HUES48 (cell line): ENCODE measurements at regions not wholly inside any gene's neighbourhood (a gene's known extent, or its start where the extent isn't known, plus 50 kb on each side); places are given as distances from the start of the nearest gene placed in this dataset.

Source experiments
- H3K27ac ChIP-seq: one replicate; pipeline ENCODE4 v1.7.0; 2013; ENCODE audit warnings: low read depth, low read length, inconsistent platforms
- H3K27me3 ChIP-seq: 2 replicates; pipeline ENCODE4 v1.6.1; 2013; ENCODE audit warnings: mild to moderate bottlenecking, low read length; ENCODE audit not compliant: control insufficient read depth, insufficient read depth
- H3K36me3 ChIP-seq: 2 replicates; pipeline ENCODE4 v1.6.1; 2013; ENCODE audit warnings: low read length; ENCODE audit not compliant: control insufficient read depth, insufficient read depth
- H3K4me1 ChIP-seq: 2 replicates; pipeline ENCODE4 v1.6.1; 2013; ENCODE audit warnings: mild to moderate bottlenecking, low read length; ENCODE audit not compliant: control insufficient read depth, insufficient read depth
- H3K4me3 ChIP-seq: 2 replicates; pipeline ENCODE4 v1.5.1; 2013; ENCODE audit warnings: mild to moderate bottlenecking, low read depth, low read length
- H3K9ac ChIP-seq: 2 replicates; pipeline ENCODE4 v1.6.1; 2013; ENCODE audit warnings: mild to moderate bottlenecking, low read depth, low read length, moderate library complexity
- H3K9me3 ChIP-seq: 2 replicates; pipeline ENCODE4 v1.6.1; 2013; ENCODE audit warnings: low read length; ENCODE audit not compliant: control insufficient read depth, insufficient read depth

DNA sequence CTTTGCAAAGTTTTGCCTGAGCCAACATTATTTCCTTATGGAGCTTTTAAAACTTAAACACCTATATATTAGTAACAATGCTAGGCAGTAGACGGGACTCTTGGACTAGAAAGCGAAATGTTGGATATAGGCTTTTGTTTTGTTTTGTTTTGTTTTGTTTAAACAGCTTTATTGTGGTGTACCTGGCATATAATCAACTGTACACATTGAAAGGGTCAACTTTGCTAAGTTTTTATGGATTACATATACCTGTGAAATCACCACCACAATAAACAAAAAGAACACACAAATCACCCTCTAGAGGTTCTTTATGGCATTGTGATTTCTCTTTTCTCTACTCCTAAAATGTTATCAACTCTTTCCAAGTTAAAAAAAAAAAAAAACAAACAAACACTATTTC lies 184.9 kb upstream of the LNX1 start:
- no peaks in the 10 kb centered on the region for H3K9me3 ChIP-seq
- no peaks in the 10 kb centered on the region for H3K4me1 ChIP-seq
- no peak overlapping the region for H3K27ac ChIP-seq
- H3K4me3 ChIP-seq = no peak overlapping the region
- no peaks in the 10 kb centered on the region for H3K27me3 ChIP-seq
- H3K9ac ChIP-seq = no peak overlapping the region
- no peaks in the 10 kb centered on the region for H3K36me3 ChIP-seq

DNA sequence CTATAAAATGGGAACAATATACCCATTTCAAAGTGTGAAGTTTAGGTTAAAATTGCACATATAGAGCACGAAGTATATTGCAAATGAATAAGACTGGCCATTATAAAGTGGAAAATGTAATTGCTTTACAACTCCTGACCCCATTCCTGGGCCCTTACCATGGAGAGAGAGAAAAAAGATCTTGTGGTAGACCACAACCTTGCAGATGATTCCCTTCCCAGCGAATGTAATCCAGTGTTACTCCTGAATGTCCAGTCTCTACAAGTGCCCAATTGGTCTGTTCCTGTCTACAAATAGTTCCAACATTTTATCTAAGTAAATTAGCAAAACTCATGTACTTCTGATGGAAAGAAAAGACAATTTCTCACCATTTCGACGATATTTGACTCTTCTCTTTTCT lies 184.1 kb upstream of the LNX1 start:
- Histone ChIP-seq H3K27ac (no peak overlapping the region), H3K27me3 (no peaks in the 10 kb centered on the region), H3K4me3 (no peak overlapping the region), H3K9me3 (no peaks in the 10 kb centered on the region), H3K36me3 (no peaks in the 10 kb centered on the region), H3K4me1 (no peaks in the 10 kb centered on the region), H3K9ac (no peak overlapping the region)

DNA sequence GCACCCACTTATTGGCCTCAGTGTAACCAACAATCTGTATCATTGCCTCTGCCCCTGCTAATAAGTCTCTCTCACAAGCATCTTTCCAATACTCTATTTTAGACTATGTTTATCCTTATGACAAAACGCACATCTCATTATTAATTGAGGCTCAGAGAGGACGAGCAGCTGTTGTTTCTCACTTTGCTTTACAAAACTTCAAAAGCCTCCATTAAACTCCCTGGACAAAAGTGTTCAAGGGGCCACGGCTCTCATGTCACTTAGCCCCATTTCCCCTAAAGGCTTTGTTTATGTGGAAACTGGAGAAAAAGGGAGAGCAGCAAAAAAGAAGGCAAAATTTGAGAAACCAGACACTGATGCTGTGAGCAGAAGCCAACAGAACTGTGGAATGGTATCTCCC lies 180.0 kb upstream of the LNX1 start:
- no peaks in the 10 kb centered on the region for H3K36me3 ChIP-seq
- no peak overlapping the region for H3K27ac ChIP-seq
- H3K27me3 ChIP-seq = no peaks in the 10 kb centered on the region

DNA sequence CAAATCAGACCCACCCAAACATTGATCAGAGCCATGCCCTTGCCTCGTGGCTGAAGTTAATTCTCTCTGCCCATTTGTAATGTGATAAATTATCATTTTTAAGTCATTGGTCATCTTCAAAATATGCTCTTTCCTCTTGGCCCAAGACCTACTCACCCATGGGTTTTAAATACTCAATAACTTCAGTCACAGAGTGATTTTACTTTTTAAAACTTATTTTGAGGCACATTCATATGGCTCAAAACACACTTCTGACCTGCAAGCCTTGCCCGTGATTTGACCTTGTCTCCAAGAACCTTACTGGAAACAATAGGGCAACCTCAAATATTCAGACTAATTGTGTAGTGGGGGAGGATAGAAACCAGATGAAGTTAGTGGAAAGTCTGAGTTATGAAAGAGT lies 176.2 kb upstream of the LNX1 start:
- Histone ChIP-seq H3K4me3 (no peak overlapping the region), H3K4me1 (no peaks in the 10 kb centered on the region), H3K9me3 (no peaks in the 10 kb centered on the region), H3K36me3 (no peaks in the 10 kb centered on the region), H3K9ac (no peak overlapping the region), H3K27me3 (no peaks in the 10 kb centered on the region), H3K27ac (no peak overlapping the region)

More for the DNA sequence above, 180.0 kb upstream of the LNX1 start:
- H3K4me1 ChIP-seq = no peaks in the 10 kb centered on the region
- no peak overlapping the region for H3K9ac ChIP-seq
- no peak overlapping the region for H3K4me3 ChIP-seq
- no peaks in the 10 kb centered on the region for H3K9me3 ChIP-seq

DNA sequence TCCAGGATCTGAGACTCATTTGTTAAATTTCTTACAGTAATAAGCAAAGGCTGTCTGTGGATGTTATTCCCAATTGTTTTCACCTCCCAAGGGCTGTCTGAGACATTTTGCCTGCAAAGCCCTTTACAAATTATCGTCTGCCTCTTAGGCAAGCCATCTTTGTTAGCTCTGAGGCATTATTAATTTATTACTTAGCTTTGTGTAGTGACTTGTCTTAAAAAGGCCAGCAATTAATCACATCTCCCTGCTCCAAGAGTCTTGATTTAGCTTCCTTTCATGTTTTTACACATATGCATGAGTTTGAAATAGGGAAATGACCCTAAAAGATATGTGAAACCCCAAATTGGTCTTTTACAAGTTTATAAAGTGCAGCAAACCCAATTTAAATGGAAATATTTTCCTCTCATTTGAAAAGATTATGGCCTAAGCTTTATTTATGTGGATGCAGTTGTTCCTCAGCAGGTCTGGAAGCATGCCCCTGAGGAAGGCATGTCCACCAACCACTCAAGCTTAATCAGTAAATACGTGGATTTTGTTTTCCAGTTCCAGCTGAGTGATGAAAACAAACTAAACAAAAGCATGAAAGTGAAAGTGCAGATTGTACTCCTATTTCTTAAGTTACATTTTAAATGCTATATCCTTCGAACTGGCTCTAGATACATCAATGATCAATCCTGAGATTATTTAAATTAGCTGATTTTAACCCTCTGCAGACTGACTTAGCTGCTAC lies 173.6 kb upstream of the LNX1 start:
- Histone ChIP-seq H3K9ac (no peak overlapping the region), H3K4me1 (no peaks in the 10 kb centered on the region), H3K27me3 (no peaks in the 10 kb centered on the region), H3K4me3 (no peak overlapping the region), H3K27ac (no peak overlapping the region), H3K36me3 (no peaks in the 10 kb centered on the region), H3K9me3 (no peaks in the 10 kb centered on the region)

DNA sequence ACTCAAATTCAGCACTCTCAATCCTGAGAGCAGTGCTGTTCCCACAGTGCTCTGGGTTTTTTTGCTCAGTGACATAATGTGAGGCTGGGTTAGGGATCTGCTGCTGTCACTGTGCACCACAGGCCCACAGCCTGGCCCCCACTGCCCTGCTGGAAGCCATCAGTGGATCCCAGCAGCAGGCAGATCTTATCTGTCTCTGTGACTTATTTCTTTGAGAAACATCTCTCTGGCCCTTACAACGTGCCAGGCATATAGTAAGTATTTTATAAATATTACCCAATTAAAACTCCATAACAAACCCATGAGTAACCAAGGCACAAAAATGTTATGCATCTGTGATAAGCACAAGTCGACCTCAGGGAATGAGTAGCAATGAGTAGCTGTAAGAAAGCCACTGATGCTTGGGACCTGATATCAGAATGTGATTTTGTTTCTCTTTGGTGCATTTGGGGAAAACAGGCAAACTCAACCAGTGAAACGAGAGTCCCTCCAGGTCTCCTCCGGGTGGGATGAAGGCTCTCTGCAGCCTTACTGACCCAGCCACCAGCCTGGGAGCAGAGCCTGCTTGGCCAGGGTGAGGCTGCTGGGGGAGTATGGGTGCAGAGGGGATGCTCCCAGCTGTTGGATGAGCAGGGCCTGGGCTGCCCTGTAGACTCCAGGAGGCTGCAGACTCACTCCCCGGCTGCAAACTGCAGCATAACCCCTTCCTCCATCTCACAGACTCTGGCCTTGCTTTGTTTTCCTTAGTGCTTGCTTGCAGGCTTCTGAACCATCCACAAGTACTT lies 172.7 kb upstream of the LNX1 start:
- Histone ChIP-seq H3K4me3 (no peak overlapping the region), H3K27me3 (no peaks in the 10 kb centered on the region), H3K27ac (no peak overlapping the region), H3K4me1 (no peaks in the 10 kb centered on the region), H3K9ac (no peak overlapping the region), H3K9me3 (no peaks in the 10 kb centered on the region), H3K36me3 (no peaks in the 10 kb centered on the region)

DNA sequence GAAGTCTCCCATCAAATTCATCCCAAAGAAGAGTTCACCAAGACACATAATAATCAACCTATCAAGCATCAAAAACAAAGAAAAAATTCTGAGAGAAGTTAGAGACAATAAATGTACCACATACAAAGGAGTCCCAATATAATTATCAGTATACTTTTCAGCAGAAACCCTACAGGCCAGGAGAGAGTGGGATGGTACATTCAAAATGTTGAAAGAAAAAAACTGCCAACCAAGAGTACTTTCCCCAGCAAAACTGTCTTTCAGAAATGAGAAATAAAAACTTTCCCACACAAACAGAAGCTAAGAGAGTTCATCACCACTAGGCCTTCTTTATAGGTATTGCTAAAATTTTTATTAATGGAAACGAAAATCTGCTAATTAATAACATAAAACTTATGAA lies 164.4 kb upstream of the LNX1 start:
- no peak overlapping the region for H3K9ac ChIP-seq
- no peaks in the 10 kb centered on the region for H3K9me3 ChIP-seq
- no peaks in the 10 kb centered on the region for H3K36me3 ChIP-seq
- no peak overlapping the region for H3K4me3 ChIP-seq
- no peaks in the 10 kb centered on the region for H3K4me1 ChIP-seq
- H3K27me3 ChIP-seq = no peaks in the 10 kb centered on the region
- no peak overlapping the region for H3K27ac ChIP-seq

DNA sequence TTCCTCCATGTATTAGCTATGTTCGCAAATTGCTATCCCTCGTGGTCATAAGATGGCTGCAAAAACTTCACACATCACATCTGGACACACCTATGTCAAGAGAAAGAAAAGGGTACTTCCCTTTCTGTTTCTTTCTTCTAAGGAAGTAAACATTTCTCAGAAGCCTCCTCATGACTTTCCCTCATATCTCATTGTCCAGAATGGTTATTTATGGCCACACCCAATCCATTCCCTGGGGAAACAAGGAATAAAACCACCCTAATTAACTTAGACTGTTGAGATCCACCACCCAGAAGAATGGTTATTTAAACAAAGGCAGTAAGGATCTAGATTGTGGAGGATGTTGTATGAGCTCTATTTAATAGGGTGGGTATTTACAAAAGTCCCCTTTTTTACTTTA lies 160.8 kb upstream of the LNX1 start:
- no peaks in the 10 kb centered on the region for H3K36me3 ChIP-seq
- H3K9me3 ChIP-seq = no peaks in the 10 kb centered on the region
- no peaks in the 10 kb centered on the region for H3K4me1 ChIP-seq
- no peak overlapping the region for H3K9ac ChIP-seq
- no peak overlapping the region for H3K27ac ChIP-seq
- no peaks in the 10 kb centered on the region for H3K27me3 ChIP-seq
- H3K4me3 ChIP-seq = no peak overlapping the region

DNA sequence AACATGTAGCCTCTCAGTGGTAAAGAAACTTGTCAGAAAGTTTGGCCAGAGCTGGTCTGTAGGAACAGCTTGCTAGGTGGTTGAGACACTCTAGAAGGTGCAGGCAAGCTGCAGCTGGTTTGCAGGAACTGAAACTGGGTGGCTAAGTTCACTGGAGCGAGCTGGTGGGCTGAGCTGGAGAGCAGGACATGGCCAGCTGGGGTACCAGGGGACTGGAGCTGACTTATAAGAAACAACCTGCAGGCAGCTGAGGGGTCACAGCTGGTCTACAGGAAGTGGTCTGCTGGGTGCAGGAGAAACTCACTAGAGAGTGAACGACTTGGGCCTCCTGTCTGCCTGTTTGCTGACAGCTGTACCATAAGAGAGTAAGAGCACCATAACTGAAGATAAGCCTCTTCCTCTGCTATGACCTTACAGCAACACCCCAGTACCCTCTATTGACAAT lies 157.1 kb upstream of the LNX1 start:
- Histone ChIP-seq H3K27me3 (no peaks in the 10 kb centered on the region), H3K27ac (no peak overlapping the region), H3K4me1 (no peaks in the 10 kb centered on the region), H3K9me3 (no peaks in the 10 kb centered on the region), H3K9ac (no peak overlapping the region), H3K4me3 (no peak overlapping the region), H3K36me3 (no peaks in the 10 kb centered on the region)

DNA sequence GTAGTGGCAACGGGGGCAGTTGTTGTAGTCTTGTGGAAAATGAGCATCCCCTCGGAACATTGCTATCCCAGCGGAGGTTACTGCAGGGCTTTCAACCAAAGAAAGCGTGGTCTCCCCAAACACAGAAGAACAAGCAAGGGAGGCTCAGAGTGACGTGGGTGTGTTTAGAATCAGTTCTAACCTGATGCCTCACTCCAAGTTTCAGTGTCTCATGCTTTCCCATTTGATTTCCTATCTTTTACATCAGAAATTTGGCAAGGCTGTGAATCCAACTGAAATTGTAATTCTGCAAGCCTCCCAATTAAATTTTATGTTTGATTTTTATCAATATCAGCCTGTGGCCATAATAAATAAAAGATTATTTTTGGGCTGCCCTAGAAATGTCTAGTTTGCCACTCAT lies 156.1 kb upstream of the LNX1 start:
- no peaks in the 10 kb centered on the region for H3K36me3 ChIP-seq
- no peaks in the 10 kb centered on the region for H3K27me3 ChIP-seq
- H3K9ac ChIP-seq = no peak overlapping the region
- H3K9me3 ChIP-seq = no peaks in the 10 kb centered on the region
- H3K4me3 ChIP-seq = no peak overlapping the region
- no peaks in the 10 kb centered on the region for H3K4me1 ChIP-seq
- H3K27ac ChIP-seq = no peak overlapping the region

DNA sequence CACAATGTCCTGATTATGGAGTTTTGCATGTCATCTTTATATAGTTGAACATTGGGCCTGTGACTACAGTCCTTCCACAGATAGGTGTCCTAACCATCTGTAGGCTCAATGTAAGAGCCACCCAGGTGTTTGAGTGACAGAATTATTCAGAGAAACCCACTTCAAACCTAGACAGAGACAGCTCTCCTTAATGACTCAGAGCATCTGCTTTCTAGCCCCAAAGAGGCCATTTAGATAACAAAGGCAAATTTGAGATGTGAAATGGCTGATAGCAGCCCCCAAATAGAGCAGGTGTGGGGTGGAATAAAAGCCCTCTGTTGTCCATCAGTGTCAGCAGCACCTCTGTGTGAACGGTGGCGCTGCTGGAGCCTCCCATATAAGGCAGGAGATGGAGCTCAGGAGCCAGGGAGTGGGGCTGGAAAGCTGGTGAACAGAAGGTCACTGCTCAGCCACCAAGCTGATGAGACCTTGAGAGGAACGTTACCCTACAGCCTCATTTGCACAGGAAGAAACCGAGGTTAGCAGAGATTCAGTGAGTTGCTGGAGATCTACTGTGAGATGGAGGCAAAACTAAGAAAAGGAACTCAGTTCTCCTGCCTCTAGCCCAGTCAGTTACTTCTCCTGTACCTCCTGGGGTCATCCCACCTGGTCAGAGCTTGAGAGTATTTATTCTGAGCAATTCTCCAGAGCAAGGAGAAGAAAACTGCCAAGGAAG lies 153.3 kb upstream of the LNX1 start:
- Histone ChIP-seq H3K4me1 (no peaks in the 10 kb centered on the region), H3K27ac (no peak overlapping the region), H3K36me3 (no peaks in the 10 kb centered on the region), H3K9ac (no peak overlapping the region), H3K9me3 (no peaks in the 10 kb centered on the region), H3K4me3 (no peak overlapping the region), H3K27me3 (no peaks in the 10 kb centered on the region)
